IPS-18a (cell line): ENCODE measurements at regions not wholly inside any gene's neighbourhood (a gene's known extent, or its start where the extent isn't known, plus 50 kb on each side); places are given as distances from the start of the nearest gene placed in this dataset.

ENCODE experiments used
- H3K27ac ChIP-seq: one replicate; pipeline ENCODE4 v1.5.1; 2013; ENCODE audit warnings: low read length
- H3K27me3 ChIP-seq: one replicate; pipeline ENCODE4 v1.6.1; 2013; ENCODE audit warnings: mild to moderate bottlenecking, low read length; ENCODE audit not compliant: control insufficient read depth, insufficient read depth
- H3K36me3 ChIP-seq: one replicate; pipeline ENCODE4 v1.6.1; 2013; ENCODE audit warnings: low read depth, low read length; ENCODE audit not compliant: control insufficient read depth
- H3K4me1 ChIP-seq: one replicate; pipeline ENCODE4 v1.6.1; 2013; ENCODE audit warnings: low read depth, low read length; ENCODE audit not compliant: control insufficient read depth
- H3K4me3 ChIP-seq: one replicate; pipeline ENCODE4 v1.5.1; 2013; ENCODE audit warnings: low read length
- H3K9ac ChIP-seq: one replicate; pipeline ENCODE4 v1.6.1; 2013; ENCODE audit warnings: mild to moderate bottlenecking, low read length, moderate library complexity
- H3K9me3 ChIP-seq: one replicate; pipeline ENCODE4 v1.6.1; 2013; ENCODE audit warnings: low read depth, low read length; ENCODE audit not compliant: control insufficient read depth

DNA sequence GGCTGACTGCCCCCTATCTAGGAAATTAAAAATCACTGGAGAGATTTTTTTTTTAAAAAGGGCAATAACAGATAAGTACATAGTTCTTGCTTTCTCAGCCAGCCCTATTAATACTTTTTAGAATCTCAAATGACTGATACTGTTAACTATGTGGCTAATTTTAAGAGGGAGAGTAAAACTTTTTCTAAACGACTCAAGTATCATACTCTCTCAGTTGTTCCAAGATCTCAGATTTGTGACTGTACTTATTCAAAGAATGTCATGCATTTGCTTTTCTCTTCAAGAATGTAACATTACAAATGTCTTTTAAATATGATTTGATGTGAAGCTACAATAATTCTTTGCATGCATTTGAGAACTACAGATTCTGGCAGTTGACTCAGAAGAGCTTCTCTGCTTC is 55.4 kb upstream of the RAB11FIP2 start:
- Histone ChIP-seq H3K27ac (no peak overlapping the region), H3K27me3 (no peaks in the 10 kb centered on the region), H3K4me3 (no peak overlapping the region), H3K9ac (no peak overlapping the region), H3K9me3 (no peaks in the 10 kb centered on the region), H3K4me1 (no peaks in the 10 kb centered on the region), H3K36me3 (no peaks in the 10 kb centered on the region)

DNA sequence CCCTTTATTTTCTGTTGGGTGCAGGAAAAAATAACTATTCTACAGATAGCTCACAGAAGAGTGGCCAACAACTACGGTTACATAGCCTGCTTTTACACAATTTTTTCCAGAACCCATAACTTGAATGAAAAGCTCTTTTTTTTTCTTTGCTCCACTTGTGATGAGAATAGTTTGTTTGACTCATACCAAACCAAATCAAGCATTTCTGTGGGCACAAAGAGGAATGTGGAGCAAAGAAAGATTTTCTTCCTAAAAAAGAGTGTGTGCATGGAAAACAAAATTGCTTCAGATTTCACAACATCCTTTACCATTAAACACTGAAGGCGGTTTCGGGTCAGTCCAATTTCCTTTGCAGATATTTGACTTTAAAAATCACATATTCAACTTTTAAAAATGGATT is 54.8 kb upstream of the RAB11FIP2 start:
- H3K27ac ChIP-seq: no peak overlapping the region
- no peak overlapping the region for H3K9ac ChIP-seq
- no peaks in the 10 kb centered on the region for H3K4me1 ChIP-seq
- H3K4me3 ChIP-seq: no peak overlapping the region
- no peaks in the 10 kb centered on the region for H3K36me3 ChIP-seq
- H3K27me3 ChIP-seq: no peaks in the 10 kb centered on the region
- H3K9me3 ChIP-seq: no peaks in the 10 kb centered on the region
